ENCODE measurements at regions not wholly inside any gene's neighbourhood (a gene's known extent, or its start where the extent isn't known, plus 50 kb on each side); places are given as distances from the start of the nearest gene placed in this dataset.

- no peak for DNase-seq
- H3K36me3 ChIP-seq: no peaks in the 10 kb centered on the region
- H3K27me3 ChIP-seq: no peaks in the 10 kb centered on the region
- no peak overlapping the region for H3K27ac ChIP-seq
- H3K9me3 ChIP-seq (replicated peaks): no peaks in the 10 kb centered on the region
- no peaks in the 10 kb centered on the region for H3K4me1 ChIP-seq
- no peak overlapping the region for H3K4me3 ChIP-seq
These were observed 58.6 kb downstream of the TMEM17 start for GRCh38 chr2:62447411-62447810.

- no peak for DNase-seq
- H3K27me3 ChIP-seq: no peaks in the 10 kb centered on the region
- no peaks in the 10 kb centered on the region for H3K36me3 ChIP-seq
- no peaks in the 10 kb centered on the region for H3K9me3 ChIP-seq (replicated peaks)
- no peak overlapping the region for H3K27ac ChIP-seq
- no peak overlapping the region for H3K4me3 ChIP-seq
- no peaks in the 10 kb centered on the region for H3K4me1 ChIP-seq
These were observed 59.5 kb downstream of the TMEM17 start for GRCh38 chr2:62446491-62446890.

GRCh38 chr2:62443886-62444285 is 62.1 kb downstream of the TMEM17 start:
- Histone ChIP-seq H3K9me3 (replicated peaks) (no peaks in the 10 kb centered on the region), H3K4me3 (no peak overlapping the region), H3K4me1 (no peaks in the 10 kb centered on the region), H3K27me3 (no peaks in the 10 kb centered on the region), H3K36me3 (no peaks in the 10 kb centered on the region), H3K27ac (no peak overlapping the region)
- no peak for DNase-seq

GRCh38 chr2:62443471-62443870 is 62.5 kb downstream of the TMEM17 start:
- no peak overlapping the region for H3K27ac ChIP-seq
- no peaks in the 10 kb centered on the region for H3K4me1 ChIP-seq
- H3K4me3 ChIP-seq: no peak overlapping the region
- no peaks in the 10 kb centered on the region for H3K9me3 ChIP-seq (replicated peaks)
- H3K36me3 ChIP-seq: no peaks in the 10 kb centered on the region
- no peaks in the 10 kb centered on the region for H3K27me3 ChIP-seq
- no peak for DNase-seq

GRCh38 chr2:62441824-62442223 is 64.2 kb downstream of the TMEM17 start:
- Histone ChIP-seq H3K27me3 (no peaks in the 10 kb centered on the region), H3K4me1 (no peaks in the 10 kb centered on the region), H3K9me3 (replicated peaks) (no peaks in the 10 kb centered on the region), H3K27ac (no peak overlapping the region), H3K36me3 (no peaks in the 10 kb centered on the region), H3K4me3 (no peak overlapping the region)
- no peak for DNase-seq

GRCh38 chr2:62441421-62441820 is 64.6 kb downstream of the TMEM17 start:
- H3K36me3 ChIP-seq: no peaks in the 10 kb centered on the region
- H3K27ac ChIP-seq: no peak overlapping the region
- no peaks in the 10 kb centered on the region for H3K9me3 ChIP-seq (replicated peaks)
- H3K27me3 ChIP-seq: no peaks in the 10 kb centered on the region
- no peak overlapping the region for H3K4me3 ChIP-seq
- no peaks in the 10 kb centered on the region for H3K4me1 ChIP-seq
- no peak for DNase-seq

- no peak for DNase-seq
- Histone ChIP-seq H3K4me3 (no peak overlapping the region), H3K27ac (no peak overlapping the region), H3K4me1 (no peaks in the 10 kb centered on the region), H3K36me3 (no peaks in the 10 kb centered on the region), H3K27me3 (no peaks in the 10 kb centered on the region), H3K9me3 (replicated peaks) (no peaks in the 10 kb centered on the region)
These were observed 65.6 kb downstream of the TMEM17 start for GRCh38 chr2:62440281-62440946.

GRCh38 chr2:62439425-62439824 is 66.6 kb downstream of the TMEM17 start:
- no peaks in the 10 kb centered on the region for H3K36me3 ChIP-seq
- H3K4me1 ChIP-seq: no peaks in the 10 kb centered on the region
- DNase-seq: no peak
- no peaks in the 10 kb centered on the region for H3K27me3 ChIP-seq
- no peak overlapping the region for H3K27ac ChIP-seq
- no peaks in the 10 kb centered on the region for H3K9me3 ChIP-seq (replicated peaks)
- H3K4me3 ChIP-seq: no peak overlapping the region

GRCh38 chr2:62437785-62438184 is 68.2 kb downstream of the TMEM17 start:
- Histone ChIP-seq H3K4me3 (no peak overlapping the region), H3K27me3 (no peaks in the 10 kb centered on the region), H3K36me3 (no peaks in the 10 kb centered on the region), H3K4me1 (no peaks in the 10 kb centered on the region), H3K9me3 (replicated peaks) (no peaks in the 10 kb centered on the region), H3K27ac (no peak overlapping the region)
- no peak for DNase-seq

- no peaks in the 10 kb centered on the region for H3K36me3 ChIP-seq
These were observed 70.3 kb downstream of the TMEM17 start for GRCh38 chr2:62435720-62436119.

GRCh38 chr2:62432407-62432806 is 73.6 kb downstream of the TMEM17 start:
- H3K27me3 ChIP-seq: no peaks in the 10 kb centered on the region
- DNase-seq: no peak
- no peaks in the 10 kb centered on the region for H3K36me3 ChIP-seq
- H3K4me3 ChIP-seq: no peak overlapping the region
- no peak overlapping the region for H3K27ac ChIP-seq
- H3K9me3 ChIP-seq (replicated peaks): no peaks in the 10 kb centered on the region
- no peaks in the 10 kb centered on the region for H3K4me1 ChIP-seq

More at GRCh38 chr2:62435720-62436119, 70.3 kb downstream of the TMEM17 start:
- Histone ChIP-seq H3K27ac (no peak overlapping the region), H3K4me3 (no peak overlapping the region), H3K9me3 (replicated peaks) (no peaks in the 10 kb centered on the region), H3K27me3 (no peaks in the 10 kb centered on the region), H3K4me1 (no peaks in the 10 kb centered on the region)
- DNase-seq: no peak

GRCh38 chr2:62431512-62431911 is 74.5 kb downstream of the TMEM17 start:
- Histone ChIP-seq H3K36me3 (no peaks in the 10 kb centered on the region), H3K4me3 (no peak overlapping the region), H3K4me1 (no peaks in the 10 kb centered on the region), H3K9me3 (replicated peaks) (no peaks in the 10 kb centered on the region), H3K27me3 (no peaks in the 10 kb centered on the region), H3K27ac (no peak overlapping the region)
- DNase-seq: no peak

GRCh38 chr2:62430146-62430545 is 75.8 kb downstream of the TMEM17 start:
- no peaks in the 10 kb centered on the region for H3K27me3 ChIP-seq
- no peaks in the 10 kb centered on the region for H3K4me1 ChIP-seq
- no peaks in the 10 kb centered on the region for H3K36me3 ChIP-seq
- no peak for DNase-seq
- no peak overlapping the region for H3K4me3 ChIP-seq
- H3K27ac ChIP-seq: no peak overlapping the region
- H3K9me3 ChIP-seq (replicated peaks): no peaks in the 10 kb centered on the region

GRCh38 chr2:62427146-62427545 is 78.8 kb downstream of the TMEM17 start:
- no peak for DNase-seq
- H3K9me3 ChIP-seq (replicated peaks): no peaks in the 10 kb centered on the region

GRCh38 chr2:62426154-62426912 is 79.7 kb downstream of the TMEM17 start:
- H3K4me1 ChIP-seq: no peaks in the 10 kb centered on the region
- H3K27me3 ChIP-seq: no peaks in the 10 kb centered on the region
- no peak overlapping the region for H3K4me3 ChIP-seq
- no peaks in the 10 kb centered on the region for H3K9me3 ChIP-seq (replicated peaks)
- H3K36me3 ChIP-seq: no peaks in the 10 kb centered on the region
- no peak for DNase-seq
- H3K27ac ChIP-seq: no peak overlapping the region

More at GRCh38 chr2:62427146-62427545, 78.8 kb downstream of the TMEM17 start:
- Histone ChIP-seq H3K4me3 (no peak overlapping the region), H3K27ac (no peak overlapping the region), H3K4me1 (no peaks in the 10 kb centered on the region), H3K27me3 (no peaks in the 10 kb centered on the region), H3K36me3 (no peaks in the 10 kb centered on the region)

GRCh38 chr2:62425684-62426083 is 80.3 kb downstream of the TMEM17 start:
- no peak overlapping the region for H3K27ac ChIP-seq
- no peaks in the 10 kb centered on the region for H3K36me3 ChIP-seq
- no peaks in the 10 kb centered on the region for H3K4me1 ChIP-seq
- no peak for DNase-seq
- H3K4me3 ChIP-seq: no peak overlapping the region
- no peaks in the 10 kb centered on the region for H3K27me3 ChIP-seq
- H3K9me3 ChIP-seq (replicated peaks): no peaks in the 10 kb centered on the region
